HCT116 (cell line): ENCODE measurements at regions not wholly inside any gene's neighbourhood (a gene's known extent, or its start where the extent isn't known, plus 50 kb on each side); places are given as distances from the start of the nearest gene placed in this dataset.

Experiments
- ATAC-seq: fragments of 200-7000 bp; cut with Tn5 transposase; 2 replicates; pipeline ENCODE4 v1.9.1; 2020; ENCODE audit warnings: mild to moderate bottlenecking, moderate library complexity
- BruUV-seq: library from RNA; stranded (reverse); fragments of 400-500 nt; replicated peaks from 2 replicates; lab custom pipeline; 2021; lab: Mats Ljungman, UMichigan
- CTCF ChIA-PET: fragments of 300-600 bp; sonication (Branson Sonifier 250); formaldehyde crosslinking; loops from one replicate; lab custom pipeline; 2021; ENCODE audit warnings: antibody characterized with exemption; lab: Charles Lee
- POLR2A ChIA-PET: fragments of 300-600, 350-600 bp; sonication (Branson Sonifier 250); formaldehyde crosslinking; loops from one replicate; lab custom pipeline; 2021; ENCODE audit warnings: antibody characterized with exemption; lab: Charles Lee
- RAD21 ChIA-PET, 2 experiments: fragments of 300-600 bp; sonication (Branson Sonifier 250); formaldehyde crosslinking; loops; one replicate each; lab custom pipeline; 2023; ENCODE audit warnings: low total read pairs in 2 of 2; ENCODE audit not compliant: uncharacterized antibody in 2 of 2, unreplicated experiment in 2 of 2, low non-redundant PET in 1 of 2; lab: Charles Lee
- DNase-seq: peaks from one replicate; pipeline ENCODE4 v3.0.0-alpha.2; 2010; ENCODE audit warnings: low read depth, low spot score
- H2AFZ ChIP-seq: fragments of 200-600 bp; shearing (Covaris generic), sonication (generic); 2 replicates; pipeline ENCODE4 v1.6.1; 2017; ENCODE audit warnings: low read depth, mixed run types, mixed read lengths, antibody characterized with exemption, low read length; ENCODE audit not compliant: poor library complexity, severe bottlenecking
- H3K27ac ChIP-seq: 2 replicates; pipeline ENCODE4 v1.5.1; 2012; ENCODE audit warnings: low read depth, low read length
- H3K27me3 ChIP-seq: fragments of 200-600 bp; sonication (generic); 2 replicates; pipeline ENCODE4 v1.6.1; 2016; ENCODE audit warnings: mixed run types, low read length, mixed read lengths; ENCODE audit not compliant: insufficient read depth
- H3K36me3 ChIP-seq, 2 experiments: fragments of 200-500 bp in 1 of 2; fragments of 200-600 bp in 1 of 2; sonication (Bioruptor generic) in 1 of 2; sonication (generic) in 1 of 2; 2 replicates each; pipeline versions ENCODE4 v1.5.1 to v1.6.1; 2014 to 2016; ENCODE audit warnings: low read length in 2 of 2, inconsistent platforms in 1 of 2, mixed read lengths in 1 of 2, mixed run types in 1 of 2; ENCODE audit not compliant: insufficient read depth in 2 of 2, control insufficient read depth in 1 of 2
- H3K4me1 ChIP-seq, 2 experiments: fragments of 200-600 bp in 1 of 2; sonication (generic) in 1 of 2; 2 replicates each; pipeline versions ENCODE4 v1.5.1 to v1.6.1; 2012 to 2017; ENCODE audit warnings: low read length in 2 of 2, inconsistent platforms in 1 of 2, mild to moderate bottlenecking in 1 of 2, mixed read lengths in 1 of 2, mixed run types in 1 of 2, moderate library complexity in 1 of 2; ENCODE audit not compliant: insufficient read depth in 2 of 2, control insufficient read depth in 1 of 2
- H3K4me2 ChIP-seq: fragments of 200-600 bp; sonication (generic); 2 replicates; pipeline ENCODE4 v1.6.1; 2017; ENCODE audit warnings: mixed run types, low read length, mixed read lengths
- H3K4me3 ChIP-seq, 2 experiments: fragments of 200-600 bp in 1 of 2; sonication (generic) in 1 of 2; replicated peaks in 1 of 2; 2 replicates each; pipeline ENCODE4 v1.5.1; 2011 to 2016; ENCODE audit warnings: low read length in 2 of 2, control low read depth in 1 of 2, low read depth in 1 of 2, mild to moderate bottlenecking in 1 of 2, mixed read lengths in 1 of 2, mixed run types in 1 of 2
- H3K79me2 ChIP-seq: fragments of 200-600 bp; sonication (generic); 2 replicates; pipeline ENCODE4 v1.6.1; 2017; ENCODE audit warnings: mild to moderate bottlenecking, mixed run types, low read length, moderate library complexity, mixed read lengths; ENCODE audit not compliant: insufficient read depth
- H3K9ac ChIP-seq: fragments of 200-600 bp; sonication (generic); 2 replicates; pipeline ENCODE4 v1.6.1; 2016; ENCODE audit warnings: low read length, mixed read lengths
- H3K9me2 ChIP-seq: fragments of 200-600 bp; sonication (generic), shearing (Covaris generic); 2 replicates; pipeline ENCODE4 v1.6.1; 2017; ENCODE audit warnings: mixed run types, mild to moderate bottlenecking, moderate library complexity; ENCODE audit not compliant: insufficient read depth
- H3K9me3 ChIP-seq, 2 experiments: fragments of 200-500 bp in 1 of 2; fragments of 200-600 bp in 1 of 2; sonication (Bioruptor generic) in 1 of 2; sonication (generic) in 1 of 2; 2 replicates each; pipeline ENCODE4 v1.6.1; 2014 to 2017; ENCODE audit warnings: low read length in 2 of 2, mixed read lengths in 2 of 2, inconsistent platforms in 1 of 2, low read depth in 1 of 2, mild to moderate bottlenecking in 1 of 2, mixed run types in 1 of 2, moderate library complexity in 1 of 2; ENCODE audit not compliant: control insufficient read depth in 1 of 2, insufficient read depth in 1 of 2
- H4K20me1 ChIP-seq: fragments of 200-600 bp; sonication (generic), shearing (Covaris generic); 2 replicates; pipeline ENCODE4 v1.6.1; 2017; ENCODE audit warnings: mixed run types, mild to moderate bottlenecking, moderate library complexity; ENCODE audit not compliant: insufficient read depth
- CBX3 ChIP-seq: IDR thresholded peaks from 2 replicates; pipeline ENCODE4 v1.6.1; 2012; ENCODE audit warnings: low read depth
- CEBPB ChIP-seq: IDR thresholded peaks from 2 replicates; pipeline ENCODE4 v1.6.1; 2012; ENCODE audit warnings: low read depth
- EGR1 ChIP-seq: IDR thresholded peaks from 2 replicates; pipeline ENCODE4 v1.6.1; 2012; ENCODE audit warnings: low read depth
- EZH2 ChIP-seq: fragments of 200-600 bp; sonication (generic); IDR thresholded peaks from 2 replicates; pipeline ENCODE4 v1.6.1; 2017; ENCODE audit warnings: antibody characterized with exemption, mixed run types
- FOSL1 ChIP-seq: IDR thresholded peaks from 2 replicates; pipeline ENCODE4 v1.6.1; 2012; ENCODE audit warnings: low read depth
- POLR2A ChIP-seq: IDR thresholded peaks from 2 replicates; pipeline ENCODE4 v1.7.0; 2011; ENCODE audit warnings: borderline replicate concordance; ENCODE audit not compliant: insufficient read depth, insufficient read length; ENCODE audit errors: extremely low read depth
- POLR2AphosphoS5 ChIP-seq: IDR thresholded peaks from 2 replicates; pipeline ENCODE4 v1.6.1; 2011; ENCODE audit warnings: mild to moderate bottlenecking, low read depth, low read length, moderate library complexity
- RAD21 ChIP-seq: IDR thresholded peaks from 2 replicates; pipeline ENCODE4 v1.6.1; 2012; ENCODE audit warnings: low read depth, mild to moderate bottlenecking
- SP1 ChIP-seq: IDR thresholded peaks from 2 replicates; pipeline ENCODE4 v1.6.1; 2012; ENCODE audit warnings: low read depth
- SRF ChIP-seq: IDR thresholded peaks from 2 replicates; pipeline ENCODE4 v1.6.1; 2012; ENCODE audit warnings: low read depth
- TCF7L2 ChIP-seq: IDR thresholded peaks from 2 replicates; pipeline ENCODE4 v1.7.0; 2011; ENCODE audit warnings: borderline replicate concordance, inconsistent platforms; ENCODE audit not compliant: insufficient read depth, insufficient read length; ENCODE audit errors: extremely low read depth
- YY1 ChIP-seq: IDR thresholded peaks from 2 replicates; pipeline ENCODE4 v1.6.1; 2011; ENCODE audit warnings: low read length, low read depth, moderate library complexity, mild to moderate bottlenecking; ENCODE audit not compliant: insufficient replicate concordance; ENCODE audit errors: extremely low read depth
- ZNF274 ChIP-seq: fragments of 200-500 bp; sonication (Bioruptor generic); IDR thresholded peaks from 2 replicates; pipeline ENCODE4 v1.6.1; 2014; ENCODE audit warnings: mild to moderate bottlenecking, low read depth, low read length, inconsistent platforms
- intact Hi-C: fragments of 100-400 bp; cut with micrococcal nuclease; formaldehyde crosslinking; loops from 2 replicates; pipeline ENCODE4 v1.10.0; 2022
- TF ChIP-seq, protein P1 (sequence below): IDR thresholded peaks from 2 replicates; pipeline ENCODE4 v1.6.1; 2012
- TF ChIP-seq, protein P2 (sequence below): IDR thresholded peaks from 2 replicates; pipeline ENCODE4 v1.6.1; 2012; ENCODE audit warnings: low read depth

DNA sequence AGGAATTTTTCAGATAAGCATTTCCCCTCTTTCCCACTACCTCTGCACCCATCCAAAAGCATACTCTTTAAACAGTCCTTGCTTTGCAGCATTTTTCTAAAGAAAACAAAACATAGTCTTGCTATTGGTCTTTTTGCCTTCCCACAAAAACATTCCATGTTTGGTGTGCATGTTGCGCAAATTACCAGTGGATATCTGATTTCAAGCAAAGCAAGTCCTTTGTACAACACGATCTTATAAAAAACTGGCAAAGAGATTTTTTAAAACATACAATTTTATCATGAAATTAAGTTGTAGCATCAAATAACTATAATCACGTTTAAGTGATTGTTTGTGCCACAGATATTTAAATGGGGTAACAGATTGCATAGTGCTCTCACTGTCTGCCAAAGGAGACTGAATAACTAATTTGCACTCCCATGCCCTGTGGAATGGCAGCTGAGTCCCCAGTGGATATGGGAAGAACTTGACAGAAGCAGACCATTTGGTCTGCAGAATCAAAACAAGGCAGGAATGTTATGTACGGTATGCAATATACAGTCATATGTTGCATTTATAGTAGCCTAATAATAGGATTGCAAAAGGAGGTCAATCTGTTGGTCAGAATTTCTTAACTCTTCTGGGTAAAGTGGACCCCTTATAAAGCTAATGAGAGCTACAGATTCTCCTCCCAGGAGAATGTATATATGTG is 285.7 kb downstream of the TBC1D4 start:
- RAD21 ChIA-PET: interaction anchor here in 1 of 2 experiments (0.6 kb wide), 1 partner anchor 860 kb away, joined by 3 read pairs; no protein-coding TSS in a partner anchor
- CTCF ChIA-PET: no interaction called here

DNA sequence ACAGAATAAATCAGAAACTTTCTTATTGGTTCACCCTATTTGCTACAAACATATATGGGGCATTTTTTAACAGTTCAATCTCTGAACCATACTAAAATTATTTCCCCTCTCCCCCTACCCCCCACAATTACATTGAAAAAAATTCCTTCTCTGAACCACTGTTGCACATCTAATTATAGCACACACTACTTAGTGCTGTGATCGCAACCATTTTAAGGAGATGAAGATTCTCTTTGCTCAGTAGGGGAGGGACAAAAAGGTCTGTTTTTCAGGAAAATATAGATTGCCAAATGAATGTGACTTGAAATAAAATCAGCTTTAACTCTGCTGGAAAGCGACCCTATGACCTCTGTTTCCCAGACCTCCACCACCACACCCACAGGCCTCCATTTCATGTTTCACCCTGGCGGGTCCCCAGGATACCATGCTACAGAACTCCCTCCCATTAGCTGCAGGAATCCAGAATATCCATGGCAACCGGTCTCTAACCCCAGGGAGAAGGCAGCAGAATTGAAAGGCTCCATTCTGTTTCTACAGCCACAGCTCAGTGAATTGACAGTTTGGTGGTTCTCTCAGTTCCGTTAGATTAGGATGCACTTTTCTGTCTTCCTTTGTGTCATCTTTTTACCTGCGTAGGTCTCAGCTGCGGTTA is 286.3 kb downstream of the TBC1D4 start:
- no peaks in the 10 kb centered on the region for H3K9me2 ChIP-seq
- H3K27me3 ChIP-seq: peaks cover 24% of the 10 kb centered on the region
- no TSS peak for BruUV-seq
- no peak overlapping the region for H2AFZ ChIP-seq
- H3K36me3 ChIP-seq: no peaks in the 10 kb centered on the region
- no peak overlapping the region for H3K27ac ChIP-seq
- CTCF ChIA-PET: no interaction called here
- no peaks in the 10 kb centered on the region for H3K79me2 ChIP-seq
- RAD21 ChIA-PET: interaction anchor here in 1 of 2 experiments (0.6 kb wide), 1 partner anchor 859 kb away, joined by 3 read pairs; no protein-coding TSS in a partner anchor
- H3K4me2 ChIP-seq: no peak overlapping the region
- no peaks in the 10 kb centered on the region for H3K4me1 ChIP-seq
- POLR2A ChIA-PET: no interaction called here
- no peaks in the 10 kb centered on the region for H4K20me1 ChIP-seq
- H3K9ac ChIP-seq: no peak overlapping the region
- intact Hi-C loops: no loop called here
- DNase-seq: no peak
- ATAC-seq: no peak
- no peaks in the 10 kb centered on the region for H3K9me3 ChIP-seq
- no peak overlapping the region for H3K4me3 ChIP-seq
- TF ChIP-seq EGR1 (no peak), SRF (no peak), CEBPB (no peak), POLR2AphosphoS5 (no peak), FOSL1 (no peak), ZNF274 (no peak), EZH2 (no peak), YY1 (no peak), TCF7L2 (no peak), POLR2A (no peak), RAD21 (no peak)
- TF ChIP-seq, protein P1, sequence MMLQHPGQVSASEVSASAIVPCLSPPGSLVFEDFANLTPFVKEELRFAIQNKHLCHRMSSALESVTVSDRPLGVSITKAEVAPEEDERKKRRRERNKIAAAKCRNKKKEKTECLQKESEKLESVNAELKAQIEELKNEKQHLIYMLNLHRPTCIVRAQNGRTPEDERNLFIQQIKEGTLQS: no peak
- TF ChIP-seq, protein P2, sequence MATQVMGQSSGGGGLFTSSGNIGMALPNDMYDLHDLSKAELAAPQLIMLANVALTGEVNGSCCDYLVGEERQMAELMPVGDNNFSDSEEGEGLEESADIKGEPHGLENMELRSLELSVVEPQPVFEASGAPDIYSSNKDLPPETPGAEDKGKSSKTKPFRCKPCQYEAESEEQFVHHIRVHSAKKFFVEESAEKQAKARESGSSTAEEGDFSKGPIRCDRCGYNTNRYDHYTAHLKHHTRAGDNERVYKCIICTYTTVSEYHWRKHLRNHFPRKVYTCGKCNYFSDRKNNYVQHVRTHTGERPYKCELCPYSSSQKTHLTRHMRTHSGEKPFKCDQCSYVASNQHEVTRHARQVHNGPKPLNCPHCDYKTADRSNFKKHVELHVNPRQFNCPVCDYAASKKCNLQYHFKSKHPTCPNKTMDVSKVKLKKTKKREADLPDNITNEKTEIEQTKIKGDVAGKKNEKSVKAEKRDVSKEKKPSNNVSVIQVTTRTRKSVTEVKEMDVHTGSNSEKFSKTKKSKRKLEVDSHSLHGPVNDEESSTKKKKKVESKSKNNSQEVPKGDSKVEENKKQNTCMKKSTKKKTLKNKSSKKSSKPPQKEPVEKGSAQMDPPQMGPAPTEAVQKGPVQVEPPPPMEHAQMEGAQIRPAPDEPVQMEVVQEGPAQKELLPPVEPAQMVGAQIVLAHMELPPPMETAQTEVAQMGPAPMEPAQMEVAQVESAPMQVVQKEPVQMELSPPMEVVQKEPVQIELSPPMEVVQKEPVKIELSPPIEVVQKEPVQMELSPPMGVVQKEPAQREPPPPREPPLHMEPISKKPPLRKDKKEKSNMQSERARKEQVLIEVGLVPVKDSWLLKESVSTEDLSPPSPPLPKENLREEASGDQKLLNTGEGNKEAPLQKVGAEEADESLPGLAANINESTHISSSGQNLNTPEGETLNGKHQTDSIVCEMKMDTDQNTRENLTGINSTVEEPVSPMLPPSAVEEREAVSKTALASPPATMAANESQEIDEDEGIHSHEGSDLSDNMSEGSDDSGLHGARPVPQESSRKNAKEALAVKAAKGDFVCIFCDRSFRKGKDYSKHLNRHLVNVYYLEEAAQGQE: no peak

More for the DNA sequence above, 285.7 kb downstream of the TBC1D4 start:
- Histone ChIP-seq H3K4me2 (no peak overlapping the region), H2AFZ (no peak overlapping the region), H3K9ac (no peak overlapping the region), H3K4me1 (no peaks in the 10 kb centered on the region), H4K20me1 (no peaks in the 10 kb centered on the region), H3K4me3 (no peak overlapping the region), H3K27ac (no peak overlapping the region), H3K9me3 (no peaks in the 10 kb centered on the region), H3K27me3 (peaks cover 27% of the 10 kb centered on the region), H3K79me2 (no peaks in the 10 kb centered on the region), H3K9me2 (no peaks in the 10 kb centered on the region), H3K36me3 (no peaks in the 10 kb centered on the region)
- POLR2A ChIA-PET: no interaction called here
- TF ChIP-seq CBX3 (no peak), SP1 (no peak), ZNF274 (no peak)
- ATAC-seq (no peak), DNase-seq (no peak)
- no TSS peak for BruUV-seq
- intact Hi-C loops: no loop called here
